Esophagus muscularis mucosa (tissue), 4 donors: ENCODE measurements at regions not wholly inside any gene's neighbourhood (a gene's known extent, or its start where the extent isn't known, plus 50 kb on each side); places are given as distances from the start of the nearest gene placed in this dataset.
A peak's percentile ranks its signal among the peaks of the same experiment; 100 is the strongest.

Source experiments
- DNase-seq: peaks from one replicate; pipeline ENCODE4 v3.0.0-alpha.2; 2017; ENCODE audit errors: extremely low spot score
- H3K27ac ChIP-seq, 4 donors: fragments of 200-600 bp; sonication (generic); replicated peaks in 1 of 4; 1 replicate in 3 of 4; 2 replicates in 1 of 4; pipeline ENCODE4 v1.5.1; 2016 to 2019; ENCODE audit warnings: mild to moderate bottlenecking in 1 of 4
- H3K27me3 ChIP-seq, 4 donors: fragments of 200-600 bp; sonication (generic); one replicate each; pipeline versions ENCODE4 v1.5.1 to v1.6.0; 2016 to 2019
- H3K36me3 ChIP-seq, 4 donors: fragments of 200-600 bp; sonication (generic); one replicate each; pipeline ENCODE4 v1.5.1; 2016 to 2019
- H3K4me1 ChIP-seq, 4 donors: fragments of 200-600 bp; sonication (generic); one replicate each; pipeline ENCODE4 v1.5.1; 2016 to 2019
- H3K4me3 ChIP-seq, 4 donors: fragments of 200-600 bp; sonication (generic); 1 replicate in 2 of 4; 2 replicates in 2 of 4; pipeline ENCODE4 v1.5.1; 2016 to 2019; ENCODE audit warnings: mild to moderate bottlenecking in 4 of 4, moderate library complexity in 1 of 4
- H3K9me3 ChIP-seq, 4 donors: fragments of 200-600 bp; sonication (generic); 1 replicate in 3 of 4; 2 replicates in 1 of 4; pipeline ENCODE4 v1.5.1; 2016 to 2019
- CTCF ChIP-seq, 3 experiments: fragments of 200-600 bp in 2 of 3; fragments of 450-650 bp in 1 of 3; sonication (generic) in 2 of 3; IDR thresholded peaks; one replicate each; pipeline ENCODE4 v1.5.1; 2017 to 2019; ENCODE audit warnings: antibody characterized with exemption in 3 of 3, mild to moderate bottlenecking in 2 of 3, moderate library complexity in 1 of 3
- EP300 ChIP-seq: sonication (generic); formaldehyde crosslinking; IDR thresholded peaks from one replicate; pipeline ENCODE4 v1.6.1; 2017; ENCODE audit warnings: antibody characterized with exemption
- POLR2A ChIP-seq: fragments of 450-650 bp; IDR thresholded peaks from one replicate; pipeline ENCODE4 v1.6.1; 2017; ENCODE audit warnings: antibody characterized with exemption, moderate library complexity, mild to moderate bottlenecking, low read depth
- POLR2AphosphoS5 ChIP-seq, 2 donors: sonication (generic); formaldehyde crosslinking; IDR thresholded peaks; one replicate each; pipeline ENCODE4 v1.6.1; 2017; ENCODE audit warnings: antibody characterized with exemption in 2 of 2
- WGBS: methylation state at CpG from one replicate; pipeline ENCODE4 v1.1.5; 2018; 5-methylcytosine and 5-hydroxymethylcytosine counted together
- intact Hi-C: fragments of 100-400 bp; cut with DNase I; formaldehyde crosslinking; loops from one replicate; pipeline ENCODE4 v1.15.1; 2023

GRCh38 chr5:79878721-79879336, 112.2 kb downstream of the MTX3 start:
- Histone ChIP-seq H3K36me3 (no peaks in the 10 kb centered on the region), H3K9me3 (no peaks in the 10 kb centered on the region), H3K4me3 (no peak overlapping the region), H3K27ac (no peak overlapping the region), H3K4me1 (peaks cover 0 to 3% (median 0%) of the 10 kb centered on the region in 4 donors), H3K27me3 (no peaks in the 10 kb centered on the region)
- peak; percentile 88 for DNase-seq
- intact Hi-C loops, result no loop called here
- TF ChIP-seq CTCF (IDR thresholded peaks at IDR 0.05), result peak in 1 of 3 experiments; percentile 6
- TF ChIP-seq POLR2AphosphoS5 (IDR thresholded peaks at IDR 0.05), result no peak
- TF ChIP-seq POLR2A, result no peak
- TF ChIP-seq EP300, result no peak
- WGBS, result 48% methylated on average over 5 of the region's 5 CpGs

- Histone ChIP-seq H3K36me3 (no peaks in the 10 kb centered on the region), H3K9me3 (no peaks in the 10 kb centered on the region), H3K4me1 (peaks cover 0 to 3% (median under 1%) of the 10 kb centered on the region in 4 donors), H3K27ac (no peak overlapping the region), H3K4me3 (no peak overlapping the region), H3K27me3 (no peaks in the 10 kb centered on the region)
- DNase-seq, result no peak
- intact Hi-C loops, result no loop called here
- TF ChIP-seq EP300, result no peak
- TF ChIP-seq CTCF (IDR thresholded peaks at IDR 0.05), result no peak
- TF ChIP-seq POLR2AphosphoS5 (IDR thresholded peaks at IDR 0.05), result no peak
- no peak for TF ChIP-seq POLR2A
- WGBS, result 86% methylated on average over 5 of the region's 5 CpGs
Observed at GRCh38 chr5:79878136-79878679, 112.9 kb downstream of the MTX3 start.

- peak; percentile 53 for DNase-seq
- Histone ChIP-seq H3K9me3 (no peaks in the 10 kb centered on the region), H3K27me3 (no peaks in the 10 kb centered on the region), H3K4me1 (peaks cover 0 to 6% (median 2%) of the 10 kb centered on the region in 4 donors), H3K27ac (no peak overlapping the region), H3K36me3 (no peaks in the 10 kb centered on the region), H3K4me3 (no peak overlapping the region)
- intact Hi-C loops, result no loop called here
- WGBS, result 77% methylated on average over 1 of the region's 1 CpG
- no peak for TF ChIP-seq EP300
- no peak for TF ChIP-seq CTCF (IDR thresholded peaks at IDR 0.05)
- TF ChIP-seq POLR2A, result no peak
- no peak for TF ChIP-seq POLR2AphosphoS5 (IDR thresholded peaks at IDR 0.05)
Observed at GRCh38 chr5:79876456-79876855, 114.6 kb downstream of the MTX3 start.

GRCh38 chr5:79875230-79875629, 115.8 kb downstream of the MTX3 start:
- Histone ChIP-seq H3K27ac (no peak overlapping the region), H3K36me3 (no peaks in the 10 kb centered on the region), H3K4me3 (no peak overlapping the region), H3K4me1 (peaks cover 0 to 6% (median 2%) of the 10 kb centered on the region in 4 donors), H3K27me3 (peaks cover 0 to 8% (median 0%) of the 10 kb centered on the region in 4 donors), H3K9me3 (no peaks in the 10 kb centered on the region)
- WGBS, result 59% methylated on average over 10 of the region's 10 CpGs
- peak; percentile 68 for DNase-seq
- no peak for TF ChIP-seq EP300
- no peak for TF ChIP-seq CTCF (IDR thresholded peaks at IDR 0.05)
- no peak for TF ChIP-seq POLR2AphosphoS5 (IDR thresholded peaks at IDR 0.05)
- TF ChIP-seq POLR2A, result no peak
- intact Hi-C loops, result no loop called here

GRCh38 chr5:79873187-79873586, 117.9 kb downstream of the MTX3 start:
- Histone ChIP-seq H3K27ac (no peak overlapping the region), H3K4me3 (no peak overlapping the region), H3K36me3 (no peaks in the 10 kb centered on the region), H3K4me1 (peaks cover 0 to 6% (median 2%) of the 10 kb centered on the region in 4 donors), H3K27me3 (peaks cover 0 to 14% (median 0%) of the 10 kb centered on the region in 4 donors), H3K9me3 (peaks cover 0 to 6% (median 0%) of the 10 kb centered on the region in 4 donors)
- peak; percentile 91 for DNase-seq
- 92% methylated on average over 8 of the region's 8 CpGs for WGBS
- intact Hi-C loops, result no loop called here
- TF ChIP-seq EP300, result no peak
- no peak for TF ChIP-seq POLR2A
